ENCODE measurements at regions not wholly inside any gene's neighbourhood (a gene's known extent, or its start where the extent isn't known, plus 50 kb on each side); places are given as distances from the start of the nearest gene placed in this dataset.

- TF ChIP-seq CTCF (IDR thresholded peaks at IDR 0.05): no peak
- TF ChIP-seq POLR2A (IDR thresholded peaks at IDR 0.05): no peak
- no peak for TF ChIP-seq EP300 (IDR thresholded peaks at IDR 0.05)
Observed at GRCh38 chr3:177804646-177805045, 607.4 kb upstream of the TBL1XR1 start.

All from ovary (tissue), 3 donors.